Keratinocyte (primary cell): ENCODE measurements at regions not wholly inside any gene's neighbourhood (a gene's known extent, or its start where the extent isn't known, plus 50 kb on each side); places are given as distances from the start of the nearest gene placed in this dataset.

Experiments used
- DNase-seq: peaks from one replicate; pipeline ENCODE4 v3.0.0-alpha.2; 2011; ENCODE audit warnings: low read depth, missing footprints, low spot score
- FAIRE-seq: peaks from 2 replicates; lab custom pipeline; 2011; peaks lifted over from hg19 to GRCh38; lab: Jason Lieb, UNC
- H2AFZ ChIP-seq: 2 replicates; pipeline ENCODE4 v1.6.0; 2012; ENCODE audit warnings: low read length, control low read depth, inconsistent platforms; ENCODE audit not compliant: control insufficient read depth
- H3K27ac ChIP-seq: 2 replicates; pipeline ENCODE4 v1.5.1; 2011; ENCODE audit warnings: low read length; ENCODE audit not compliant: control insufficient read depth, insufficient read depth
- H3K27me3 ChIP-seq: 3 replicates; pipeline ENCODE4 v1.6.0; 2011; ENCODE audit warnings: low read length; ENCODE audit not compliant: control insufficient read depth, insufficient read depth; ENCODE audit errors: extremely low read depth
- H3K36me3 ChIP-seq, 2 experiments: 2 replicates in 1 of 2; 3 replicates in 1 of 2; pipeline ENCODE4 v1.5.1; 2011; ENCODE audit warnings: low read length in 2 of 2, mild to moderate bottlenecking in 1 of 2; ENCODE audit not compliant: control insufficient read depth in 2 of 2, insufficient read depth in 2 of 2; ENCODE audit errors: extremely low read depth in 1 of 2
- H3K4me1 ChIP-seq: 3 replicates; pipeline ENCODE4 v1.5.1; 2011; ENCODE audit warnings: low read length; ENCODE audit not compliant: control insufficient read depth, insufficient read depth; ENCODE audit errors: extremely low read depth
- H3K4me2 ChIP-seq: 3 replicates; pipeline ENCODE4 v1.6.0; 2011; ENCODE audit warnings: low read depth, low read length; ENCODE audit not compliant: control insufficient read depth, insufficient read depth; ENCODE audit errors: extremely low read depth
- H3K4me3 ChIP-seq, 3 experiments: fragments of 200-600 bp in 1 of 3; sonication (generic) in 1 of 3; 2 replicates in 2 of 3; 3 replicates in 1 of 3; pipeline ENCODE4 v1.5.1; 2011 to 2016; ENCODE audit warnings: low read length in 3 of 3, mild to moderate bottlenecking in 3 of 3, control low read depth in 2 of 3, inconsistent platforms in 1 of 3, low read depth in 1 of 3, mixed read lengths in 1 of 3, mixed run types in 1 of 3, moderate library complexity in 1 of 3; ENCODE audit not compliant: control insufficient read depth in 2 of 3, insufficient read depth in 2 of 3; ENCODE audit errors: extremely low read depth in 1 of 3
- H3K79me2 ChIP-seq: 2 replicates; pipeline ENCODE4 v1.6.0; 2012; ENCODE audit warnings: low read length; ENCODE audit not compliant: control insufficient read depth, insufficient read depth
- H3K9ac ChIP-seq: 3 replicates; pipeline ENCODE4 v1.6.0; 2011; ENCODE audit warnings: low read length; ENCODE audit not compliant: control insufficient read depth, insufficient read depth; ENCODE audit errors: extremely low read depth
- H3K9me1 ChIP-seq: 3 replicates; pipeline ENCODE4 v1.6.0; 2011; ENCODE audit warnings: low read length; ENCODE audit not compliant: control insufficient read depth, insufficient read depth; ENCODE audit errors: extremely low read depth
- H3K9me3 ChIP-seq: 2 replicates; pipeline ENCODE4 v1.5.1; 2012; ENCODE audit warnings: low read depth, low read length; ENCODE audit not compliant: control insufficient read depth
- H4K20me1 ChIP-seq: 3 replicates; pipeline ENCODE4 v1.6.0; 2011; ENCODE audit warnings: low read length; ENCODE audit not compliant: control insufficient read depth, insufficient read depth; ENCODE audit errors: extremely low read depth
- EZH2 ChIP-seq: IDR thresholded peaks from one replicate; pipeline ENCODE4 v1.6.1; 2012; ENCODE audit warnings: inconsistent platforms, mild to moderate bottlenecking, low read length, moderate library complexity
- dilution Hi-C: fragments of 300-500 bp; cut with MboI; formaldehyde crosslinking; loops from one replicate; pipeline ENCODE4 v1.7.0; 2020; ENCODE audit warnings: low sequenced_read_pairs; ENCODE audit not compliant: extremely low pct_ligation_motif_present
- TF ChIP-seq, protein P1 (sequence below), 3 experiments: IDR thresholded peaks in 1 of 3; conservative IDR thresholded peaks in 1 of 3; optimal IDR thresholded peaks in 1 of 3; 2 replicates in 2 of 3; 3 replicates in 1 of 3; pipeline versions ENCODE3 to v1.5.1; 2011; ENCODE audit warnings: low read length in 3 of 3, mild to moderate bottlenecking in 3 of 3, moderate library complexity in 2 of 3, control low read depth in 1 of 3, inconsistent platforms in 1 of 3; ENCODE audit not compliant: insufficient read depth in 2 of 3; ENCODE audit errors: extremely low read depth in 1 of 3

- Histone ChIP-seq H3K27ac (peak overlapping the region; percentile 98), H3K9me1 (no peaks in the 10 kb centered on the region), H3K9me3 (no peaks in the 10 kb centered on the region), H3K4me1 (peaks cover 42% of the 10 kb centered on the region), H3K4me2 (peak overlapping the region; percentile 73), H3K36me3 (no peaks in the 10 kb centered on the region), H2AFZ (no peak overlapping the region), H3K9ac (peak overlapping the region; percentile 75), H3K4me3 (peak overlapping the region in 1 of 3 experiments; percentile 15), H3K27me3 (no peaks in the 10 kb centered on the region), H4K20me1 (no peaks in the 10 kb centered on the region), H3K79me2 (no peaks in the 10 kb centered on the region)
- dilution Hi-C loops = no loop called here
- no peak for FAIRE-seq
- no peak for DNase-seq
- TF ChIP-seq, protein P1, sequence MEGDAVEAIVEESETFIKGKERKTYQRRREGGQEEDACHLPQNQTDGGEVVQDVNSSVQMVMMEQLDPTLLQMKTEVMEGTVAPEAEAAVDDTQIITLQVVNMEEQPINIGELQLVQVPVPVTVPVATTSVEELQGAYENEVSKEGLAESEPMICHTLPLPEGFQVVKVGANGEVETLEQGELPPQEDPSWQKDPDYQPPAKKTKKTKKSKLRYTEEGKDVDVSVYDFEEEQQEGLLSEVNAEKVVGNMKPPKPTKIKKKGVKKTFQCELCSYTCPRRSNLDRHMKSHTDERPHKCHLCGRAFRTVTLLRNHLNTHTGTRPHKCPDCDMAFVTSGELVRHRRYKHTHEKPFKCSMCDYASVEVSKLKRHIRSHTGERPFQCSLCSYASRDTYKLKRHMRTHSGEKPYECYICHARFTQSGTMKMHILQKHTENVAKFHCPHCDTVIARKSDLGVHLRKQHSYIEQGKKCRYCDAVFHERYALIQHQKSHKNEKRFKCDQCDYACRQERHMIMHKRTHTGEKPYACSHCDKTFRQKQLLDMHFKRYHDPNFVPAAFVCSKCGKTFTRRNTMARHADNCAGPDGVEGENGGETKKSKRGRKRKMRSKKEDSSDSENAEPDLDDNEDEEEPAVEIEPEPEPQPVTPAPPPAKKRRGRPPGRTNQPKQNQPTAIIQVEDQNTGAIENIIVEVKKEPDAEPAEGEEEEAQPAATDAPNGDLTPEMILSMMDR (optimal IDR thresholded peaks at IDR 0.05 in 1 of 3, IDR thresholded peaks at IDR 0.05 in 1 of 3, conservative IDR thresholded peaks at IDR 0.05 in 1 of 3; ENCODE audit: extremely low read depth in 1 of 3, insufficient read depth in 2 of 3, low read length in 3 of 3) = no peak
- TF ChIP-seq EZH2 = no peak
These were observed 87.0 kb upstream of the RUNX1 start for GRCh38 chr21:35136106-35136505.

GRCh38 chr21:35135481-35135880 is 86.4 kb upstream of the RUNX1 start:
- Histone ChIP-seq H2AFZ (no peak overlapping the region), H3K4me3 (no peak overlapping the region), H3K27me3 (no peaks in the 10 kb centered on the region), H3K36me3 (no peaks in the 10 kb centered on the region), H3K27ac (no peak overlapping the region), H3K9ac (no peak overlapping the region), H3K9me3 (no peaks in the 10 kb centered on the region), H3K4me2 (no peak overlapping the region), H3K4me1 (peaks cover 42% of the 10 kb centered on the region), H3K9me1 (no peaks in the 10 kb centered on the region), H4K20me1 (no peaks in the 10 kb centered on the region), H3K79me2 (no peaks in the 10 kb centered on the region)
- dilution Hi-C loops = no loop called here
- DNase-seq = no peak
- no peak for FAIRE-seq
- no peak for TF ChIP-seq EZH2
- TF ChIP-seq, protein P1 (optimal IDR thresholded peaks at IDR 0.05 in 1 of 3, IDR thresholded peaks at IDR 0.05 in 1 of 3, conservative IDR thresholded peaks at IDR 0.05 in 1 of 3; ENCODE audit: extremely low read depth in 1 of 3, insufficient read depth in 2 of 3, low read length in 3 of 3) = no peak
